HG03521 (cell line): ENCODE measurements at regions not wholly inside any gene's neighbourhood (a gene's known extent, or its start where the extent isn't known, plus 50 kb on each side); places are given as distances from the start of the nearest gene placed in this dataset.

Experiments used
- ATAC-seq: cut with Tn5 transposase; IDR thresholded peaks from one replicate; pipeline ENCODE4 v1.9.1; 2021; ENCODE audit warnings: mild to moderate bottlenecking, moderate library complexity; ENCODE audit not compliant: unreplicated experiment

- peak; percentile 30 for ATAC-seq
Measured at GRCh38 chr2:217222309-217222910, 362.5 kb upstream of the TNP1 start.

- ATAC-seq, result no peak
Measured at GRCh38 chr2:217220228-217221013, 360.6 kb upstream of the TNP1 start.

- no peak for ATAC-seq
Measured at GRCh38 chr2:217219164-217219520, 359.3 kb upstream of the TNP1 start.

DNA sequence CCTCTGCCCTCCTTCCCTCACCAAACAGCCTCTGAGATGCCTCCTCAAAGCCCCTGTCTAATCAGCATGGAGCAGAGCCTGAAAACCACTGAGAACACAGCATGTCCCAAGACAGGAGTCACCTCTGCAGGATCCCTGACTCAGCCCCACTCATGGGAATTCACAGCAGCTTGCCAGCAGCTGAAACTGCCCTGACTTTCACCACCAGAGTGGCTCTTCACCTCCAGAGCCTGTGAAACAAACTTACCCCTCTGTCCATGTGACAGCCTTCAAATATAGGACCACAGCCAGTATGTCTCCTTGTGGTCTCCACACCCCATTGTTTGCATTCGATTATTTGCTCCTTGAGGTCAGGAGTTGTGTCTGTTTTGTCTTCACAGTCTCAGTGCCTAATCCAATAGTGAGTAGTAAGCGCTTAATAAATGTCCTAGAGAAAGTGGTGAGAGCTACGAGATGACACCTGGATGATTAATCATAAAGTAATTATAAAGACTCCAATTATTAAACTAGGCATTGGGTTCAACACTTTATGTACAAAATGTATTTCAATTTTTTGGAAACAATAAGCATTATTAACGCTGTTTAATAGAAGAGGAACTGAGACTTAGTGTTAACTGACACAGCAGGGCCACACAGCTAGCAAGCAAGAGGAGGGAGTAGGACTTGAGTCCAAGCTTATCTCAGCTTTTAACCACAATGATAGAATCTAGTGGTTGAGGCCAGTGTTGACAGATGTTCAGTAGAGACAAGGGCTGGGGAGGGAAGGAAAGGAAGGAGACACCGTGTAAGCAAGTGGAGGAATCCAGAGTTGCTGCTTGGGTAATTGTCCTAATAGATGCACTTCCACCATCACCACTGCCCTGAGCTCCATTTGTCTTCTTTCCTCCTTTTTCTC is 358.7 kb upstream of the TNP1 start:
- ATAC-seq, result peak; percentile 57

DNA sequence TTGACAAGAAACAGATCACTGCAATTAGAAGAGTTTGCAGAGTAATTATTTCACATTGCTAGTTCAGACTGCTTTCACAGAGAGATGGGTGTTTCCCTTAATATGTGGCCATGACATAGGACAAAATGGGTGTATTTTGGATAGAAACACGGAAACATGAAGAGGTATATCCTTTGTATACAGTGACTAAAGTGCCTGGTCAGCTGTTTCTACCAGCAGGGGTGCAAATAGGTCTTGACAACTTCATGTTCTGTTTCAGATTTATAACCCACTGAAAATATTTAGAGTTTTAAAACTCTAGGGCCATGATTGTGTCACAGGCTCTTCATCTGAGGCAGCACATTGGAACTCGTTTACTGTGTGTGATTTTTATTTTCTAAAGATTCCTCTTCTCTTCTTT is 357.1 kb upstream of the TNP1 start:
- ATAC-seq, result no peak

GRCh38 chr2:217216316-217216715 is 356.5 kb upstream of the TNP1 start:
- no peak for ATAC-seq

GRCh38 chr2:217215877-217216276 is 356.0 kb upstream of the TNP1 start:
- ATAC-seq, result no peak

DNA sequence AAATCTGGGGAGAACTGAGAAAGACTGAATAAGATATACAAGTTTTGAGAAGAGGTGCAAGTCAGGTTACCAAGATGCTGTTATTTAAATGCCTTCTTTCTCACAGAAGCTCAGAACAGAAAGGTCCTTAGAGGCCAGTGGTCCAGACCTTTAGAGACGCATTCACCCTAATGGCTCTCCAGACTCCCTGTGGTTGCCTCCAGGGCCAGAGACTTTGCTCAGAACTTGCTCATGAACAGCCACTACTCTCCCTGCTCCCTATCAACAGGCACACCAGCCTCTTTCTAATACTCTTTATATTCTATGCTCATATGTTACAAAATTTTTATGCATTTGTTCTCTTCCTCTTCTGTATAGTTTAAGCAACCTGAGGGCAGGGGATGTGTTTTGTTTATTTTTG is 349.0 kb upstream of the TNP1 start:
- ATAC-seq, result no peak

GRCh38 chr2:217207699-217208010 is 347.8 kb upstream of the TNP1 start:
- no peak for ATAC-seq

DNA sequence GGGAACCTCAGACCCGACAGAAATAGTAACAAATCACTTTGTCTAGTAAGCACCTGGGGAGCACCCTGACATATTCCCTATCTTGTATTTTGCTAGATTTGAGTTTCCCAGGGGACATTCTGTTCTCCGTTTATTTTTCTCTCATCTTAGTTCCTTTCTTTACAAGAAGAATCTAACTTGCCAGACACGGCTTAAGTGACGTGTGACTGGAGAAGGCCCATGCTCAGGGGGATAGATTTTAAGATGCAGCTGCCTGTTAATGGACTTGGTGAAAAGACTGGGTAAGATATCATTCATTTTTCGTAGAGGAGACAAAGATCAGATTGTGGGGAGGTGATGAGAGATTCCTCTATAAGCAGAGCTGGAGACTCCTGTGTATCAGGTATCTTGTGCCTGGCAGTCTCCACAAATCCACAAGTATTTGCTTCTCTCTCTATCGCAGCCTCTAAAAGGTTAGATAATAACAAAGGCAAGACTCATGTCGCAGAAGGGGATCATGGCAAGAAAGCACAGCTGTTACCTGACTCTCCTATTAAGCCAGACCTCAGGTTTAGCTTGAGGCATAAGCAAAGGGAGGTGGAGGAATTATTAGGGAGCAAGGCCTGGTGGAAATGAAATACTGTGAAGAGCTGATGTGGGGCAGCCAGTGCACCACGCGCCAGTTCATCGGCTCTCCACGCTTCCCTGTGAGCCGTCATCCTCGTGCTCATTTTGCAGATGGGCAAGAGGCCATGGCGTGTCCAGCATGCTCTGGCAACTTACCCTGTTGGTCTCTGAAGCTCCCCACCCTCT is 347.2 kb upstream of the TNP1 start:
- ATAC-seq, result no peak

DNA sequence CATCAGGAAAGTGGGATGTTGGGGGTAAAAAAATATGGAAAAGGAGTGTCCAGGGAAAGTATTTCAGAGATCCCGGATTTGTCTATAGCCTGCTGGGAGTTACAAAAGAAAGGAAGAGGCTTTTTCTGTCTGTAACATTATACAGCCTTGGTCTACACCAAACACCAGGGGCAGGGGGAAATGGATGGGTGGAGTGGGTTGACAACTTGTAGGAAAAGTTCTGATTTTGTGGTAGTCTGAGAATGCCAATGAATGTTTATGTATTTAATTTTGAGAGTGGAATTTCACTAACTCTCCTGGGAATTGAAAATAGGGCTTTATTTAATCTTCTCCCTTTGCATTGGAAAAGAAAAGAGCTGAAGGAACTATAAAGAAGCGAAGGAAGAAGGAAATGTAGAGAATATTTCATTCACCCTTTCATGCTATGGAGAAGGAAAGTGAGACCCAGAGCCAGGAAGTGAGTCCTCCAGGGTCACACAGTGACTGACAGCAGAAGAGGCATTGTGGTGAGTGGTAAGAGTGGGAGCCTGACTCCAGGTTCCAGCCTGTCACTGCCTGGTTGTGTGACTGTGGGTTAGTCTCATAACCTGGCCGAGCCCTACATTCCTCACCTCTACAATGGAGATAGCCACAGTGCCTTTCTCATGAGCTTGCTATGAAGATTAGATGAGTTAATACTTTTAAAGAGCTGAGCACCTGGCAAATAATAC is 346.3 kb upstream of the TNP1 start:
- ATAC-seq, result no peak

DNA sequence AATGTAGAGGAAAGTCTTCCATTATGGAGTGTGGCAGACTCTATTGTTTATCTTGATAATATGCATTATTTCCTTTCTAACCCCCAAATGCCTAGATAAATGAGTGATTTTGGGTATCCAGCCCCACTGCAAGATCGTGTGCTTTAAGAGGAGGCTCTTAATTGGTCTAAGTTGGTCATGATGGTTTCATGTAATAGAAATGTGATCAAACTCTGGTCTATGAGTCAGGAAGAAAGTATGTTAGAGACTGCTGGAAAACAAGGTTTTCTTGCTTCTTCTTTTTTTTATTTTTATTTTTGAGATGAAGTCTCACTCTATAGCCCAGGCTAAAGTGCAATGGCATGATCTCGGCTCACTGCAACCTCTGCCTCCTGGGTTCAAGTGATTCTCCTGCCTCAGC is 344.5 kb upstream of the TNP1 start:
- no peak for ATAC-seq

DNA sequence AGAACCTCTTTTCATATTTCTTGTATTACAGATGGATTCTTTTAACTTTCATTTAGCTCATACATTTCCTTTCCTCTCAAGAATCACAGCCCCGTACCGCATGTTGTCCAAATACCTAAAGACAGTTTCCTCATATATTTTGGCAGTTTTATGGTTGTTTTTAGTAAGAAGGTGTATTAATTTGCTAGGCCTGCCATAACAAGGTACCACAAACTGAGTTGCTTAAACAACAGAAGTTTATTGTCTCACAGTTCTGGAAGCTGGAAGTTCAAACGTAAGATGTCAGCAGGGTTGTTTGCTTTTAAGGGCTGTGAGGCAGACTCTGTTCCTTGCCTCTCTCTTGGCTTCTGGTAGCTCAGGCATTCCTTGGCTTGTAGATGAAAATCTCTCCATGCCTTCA is 343.2 kb upstream of the TNP1 start:
- ATAC-seq, result no peak

DNA sequence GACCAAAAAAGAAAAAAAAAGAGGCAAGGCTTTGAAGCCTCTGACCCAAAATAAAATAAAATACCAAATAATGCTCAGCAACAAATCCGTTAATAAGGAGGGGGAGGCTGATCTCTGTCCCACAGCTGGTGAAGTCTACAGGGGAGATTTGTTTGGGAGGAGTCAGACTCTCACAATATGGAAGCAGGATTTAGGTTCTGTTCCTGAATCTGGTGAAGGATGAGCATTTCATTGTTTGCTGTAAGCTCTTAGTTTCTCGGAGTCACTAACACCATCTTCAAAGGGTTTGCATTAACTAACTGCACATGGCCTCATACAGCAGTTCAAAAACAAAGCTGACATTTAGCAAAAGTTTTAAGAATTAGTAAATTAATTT is 339.4 kb upstream of the TNP1 start:
- no peak for ATAC-seq

DNA sequence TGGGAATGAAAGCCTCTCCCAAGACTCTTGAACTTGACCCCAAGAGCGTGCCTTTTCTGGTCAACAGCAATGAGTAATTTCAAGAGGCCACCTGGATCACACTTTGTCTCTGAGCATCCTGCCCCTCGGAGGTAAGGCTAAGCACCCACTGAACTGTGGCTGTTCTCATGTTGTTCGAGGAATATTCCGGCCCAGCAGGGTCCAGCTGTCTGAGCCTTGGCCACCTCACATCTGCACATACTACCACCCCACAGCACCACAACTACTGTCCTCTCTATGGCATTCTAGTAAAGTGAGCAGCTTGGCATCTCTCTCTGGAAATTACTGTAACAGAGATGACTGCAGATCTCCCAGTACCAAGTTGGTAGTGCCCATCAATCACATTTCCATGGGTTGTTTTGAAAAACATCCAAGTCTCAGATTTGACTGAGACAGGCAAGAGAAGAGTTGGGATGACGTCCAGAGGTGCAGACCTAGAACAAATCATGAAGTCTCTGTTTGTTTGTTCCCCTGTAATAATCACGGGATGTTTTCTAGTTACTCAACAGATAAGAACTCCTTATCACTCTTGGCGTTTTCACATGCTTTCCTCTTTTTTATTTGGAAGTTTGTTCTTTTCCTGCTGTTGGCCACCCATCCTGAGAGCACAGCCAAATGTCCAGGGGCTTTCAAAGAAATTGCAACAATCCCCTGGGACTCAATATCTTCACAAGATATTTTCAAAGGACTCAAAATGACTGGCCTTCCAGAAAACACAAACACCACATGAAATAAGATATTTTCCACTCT is 336.0 kb upstream of the TNP1 start:
- ATAC-seq, result no peak

GRCh38 chr2:217195016-217195415 is 335.2 kb upstream of the TNP1 start:
- ATAC-seq, result no peak

DNA sequence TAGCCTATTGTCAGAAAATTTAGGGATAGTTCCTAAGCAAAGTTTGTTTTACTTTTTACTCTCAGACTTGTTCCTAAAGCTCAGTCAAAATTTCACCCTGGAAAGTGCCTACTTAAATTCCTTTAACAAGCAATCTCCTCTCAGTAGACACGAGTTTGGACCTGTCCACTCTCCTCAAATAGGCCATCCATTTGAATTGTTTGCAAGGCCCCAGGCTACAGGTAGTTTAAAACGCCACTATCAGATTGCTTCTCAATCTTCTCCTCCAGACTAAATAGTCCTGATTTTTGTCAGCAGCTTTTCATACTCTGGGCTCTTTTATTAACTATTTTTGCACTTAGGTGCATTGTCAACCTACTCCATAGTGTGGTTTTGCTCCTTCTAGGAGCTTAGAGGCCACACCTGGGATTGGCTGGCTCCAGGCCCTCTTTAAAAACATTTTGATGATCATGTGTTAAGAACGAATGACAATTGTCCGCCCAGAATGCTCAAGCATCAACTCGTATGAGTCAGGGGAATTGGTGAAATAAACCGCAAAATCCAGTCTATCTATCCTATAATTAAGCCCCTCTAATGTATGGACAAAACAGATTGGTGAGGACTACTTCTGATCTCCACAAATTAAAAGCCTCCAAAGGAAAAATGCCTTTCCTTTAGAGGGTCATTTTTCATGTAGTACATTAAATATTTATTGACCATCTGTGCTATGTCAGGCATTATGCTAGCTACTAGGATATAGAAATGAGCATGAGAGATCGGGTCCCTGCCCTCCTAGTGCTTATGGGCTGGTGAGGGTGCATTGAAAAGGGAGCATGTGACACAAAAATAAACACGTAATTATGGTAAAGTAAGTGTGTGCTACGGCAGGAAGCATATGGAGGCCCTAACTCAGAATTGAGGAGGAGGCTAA is 333.8 kb upstream of the TNP1 start:
- ATAC-seq, result no peak

GRCh38 chr2:217192366-217192765 is 332.5 kb upstream of the TNP1 start:
- no peak for ATAC-seq

DNA sequence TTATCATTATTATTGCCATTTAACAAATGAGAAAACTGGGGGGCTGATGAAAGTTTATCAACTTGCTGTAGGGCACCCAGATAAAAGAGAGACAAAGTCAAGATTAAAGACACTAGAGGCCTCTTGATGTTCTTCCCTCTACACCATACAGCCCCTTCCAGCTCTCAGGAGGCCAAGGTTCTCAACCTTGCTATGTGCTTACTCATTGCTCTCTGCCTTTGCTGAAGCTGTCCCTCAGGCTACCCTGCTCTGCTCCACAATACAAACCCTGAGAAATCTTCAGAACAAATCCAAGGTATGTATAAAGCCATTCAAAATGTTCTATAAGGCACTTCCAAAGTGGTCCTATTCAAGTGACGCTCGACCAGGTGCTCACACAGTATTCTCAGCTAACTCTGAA is 329.9 kb upstream of the TNP1 start:
- no peak for ATAC-seq
